Smooth muscle cell (in vitro differentiated cells): ENCODE measurements at regions not wholly inside any gene's neighbourhood (a gene's known extent, or its start where the extent isn't known, plus 50 kb on each side); places are given as distances from the start of the nearest gene placed in this dataset.

ENCODE experiments used
- DNase-seq: peaks from one replicate; lab custom pipeline; 2025; ENCODE audit not compliant: unreplicated experiment; lab: John Stamatoyannopoulos, UW
- H2AFZ ChIP-seq: fragments of 200-600 bp; sonication (generic); 2 replicates; pipeline ENCODE4 v1.6.0; 2016; ENCODE audit warnings: antibody characterized with exemption, low read depth, mild to moderate bottlenecking
- H3F3A ChIP-seq: fragments of 200-600 bp; sonication (generic); 2 replicates; pipeline ENCODE4 v1.6.0; 2017; ENCODE audit warnings: antibody characterized with exemption, low read depth
- H3K27ac ChIP-seq: fragments of 200-600 bp; sonication (generic); 2 replicates; pipeline ENCODE4 v1.5.1; 2016; ENCODE audit warnings: low read depth, mild to moderate bottlenecking
- H3K27me3 ChIP-seq: fragments of 200-600 bp; sonication (generic); 2 replicates; pipeline ENCODE4 v1.6.1; 2016; ENCODE audit warnings: low read depth, mild to moderate bottlenecking
- H3K36me3 ChIP-seq: fragments of 200-600 bp; sonication (generic); 2 replicates; pipeline ENCODE4 v1.5.1; 2016; ENCODE audit warnings: low read depth
- H3K4me1 ChIP-seq: fragments of 200-600 bp; sonication (generic); 2 replicates; pipeline ENCODE4 v1.5.1; 2016; ENCODE audit warnings: low read depth
- H3K4me2 ChIP-seq: fragments of 200-600 bp; sonication (generic); 2 replicates; pipeline ENCODE4 v1.6.0; 2016; ENCODE audit warnings: mild to moderate bottlenecking
- H3K4me3 ChIP-seq: fragments of 200-600 bp; sonication (generic); 2 replicates; pipeline ENCODE4 v1.5.1; 2016; ENCODE audit warnings: mild to moderate bottlenecking
- H3K79me2 ChIP-seq: fragments of 200-600 bp; sonication (generic); 2 replicates; pipeline ENCODE4 v1.6.0; 2016; ENCODE audit warnings: low read depth, mild to moderate bottlenecking
- H3K9ac ChIP-seq: fragments of 200-600 bp; sonication (generic); 2 replicates; pipeline ENCODE4 v1.6.0; 2016; ENCODE audit warnings: low read depth
- H3K9me3 ChIP-seq: fragments of 200-600 bp; sonication (generic); replicated peaks from 2 replicates; pipeline ENCODE4 v1.5.1; 2016; ENCODE audit warnings: low read depth
- H4K20me1 ChIP-seq: fragments of 200-600 bp; sonication (generic); 2 replicates; pipeline ENCODE4 v1.6.0; 2016; ENCODE audit warnings: low read depth
- CTCF ChIP-seq: fragments of 200-600 bp; sonication (generic); IDR thresholded peaks from 2 replicates; pipeline ENCODE4 v1.5.1; 2017; ENCODE audit warnings: borderline replicate concordance, mild to moderate bottlenecking, antibody characterized with exemption; ENCODE audit not compliant: insufficient read depth, poor library complexity, severe bottlenecking
- WGBS: methylation state at CpG from one replicate; pipeline ENCODE4 v1.1.7; 2016; ENCODE audit warnings: low lambda C conversion rate; 5-methylcytosine and 5-hydroxymethylcytosine counted together

GRCh38 chr10:44760513-44760912 lies 150.6 kb upstream of the TMEM72 start:
- Histone ChIP-seq H3F3A (no peaks in the 10 kb centered on the region), H3K4me2 (no peak overlapping the region), H3K27me3 (no peaks in the 10 kb centered on the region), H3K9me3 (no peaks in the 10 kb centered on the region), H3K4me1 (no peaks in the 10 kb centered on the region), H3K4me3 (no peak overlapping the region), H4K20me1 (no peaks in the 10 kb centered on the region), H3K27ac (no peak overlapping the region), H3K79me2 (no peaks in the 10 kb centered on the region), H3K9ac (no peak overlapping the region), H3K36me3 (no peaks in the 10 kb centered on the region), H2AFZ (no peak overlapping the region)
- DNase-seq: no peak
- WGBS: 81% methylated on average over 1 of the region's 1 CpG
- no peak for TF ChIP-seq CTCF

DNA sequence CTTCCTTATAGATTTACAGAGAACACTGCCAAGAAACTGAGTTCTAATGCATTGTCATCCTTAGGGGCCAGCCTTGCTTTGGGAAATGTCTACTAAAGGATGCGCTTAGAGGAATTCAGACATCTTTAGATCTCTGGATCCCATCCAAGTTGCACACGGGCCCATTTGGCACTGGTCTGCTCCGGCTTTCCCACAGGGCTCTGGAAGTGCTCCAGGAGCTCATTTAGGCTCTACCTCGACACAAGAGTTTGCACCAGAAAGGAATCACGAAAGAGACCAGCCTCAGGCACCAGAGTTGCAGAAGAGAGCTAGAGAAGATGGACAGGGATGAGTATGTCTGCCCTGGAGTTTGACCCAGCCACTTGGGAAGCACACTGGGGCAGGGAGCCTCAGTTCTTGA lies 150.1 kb upstream of the TMEM72 start:
- DNase-seq: no peak
- WGBS: 79% methylated on average over 5 of the region's 5 CpGs
- TF ChIP-seq CTCF: no peak

GRCh38 chr10:44763331-44763730 lies 147.8 kb upstream of the TMEM72 start:
- Histone ChIP-seq H3K36me3 (no peaks in the 10 kb centered on the region), H3K4me3 (no peak overlapping the region), H3K4me2 (no peak overlapping the region), H3K27me3 (no peaks in the 10 kb centered on the region), H3K9me3 (no peaks in the 10 kb centered on the region), H2AFZ (no peak overlapping the region), H4K20me1 (no peaks in the 10 kb centered on the region), H3F3A (no peaks in the 10 kb centered on the region), H3K79me2 (no peaks in the 10 kb centered on the region), H3K4me1 (no peaks in the 10 kb centered on the region), H3K9ac (no peak overlapping the region), H3K27ac (no peak overlapping the region)
- no peak for TF ChIP-seq CTCF
- WGBS: 60% methylated on average over 3 of the region's 3 CpGs
- no peak for DNase-seq

More for the DNA sequence above, 150.1 kb upstream of the TMEM72 start:
- H3K4me3 ChIP-seq: no peak overlapping the region
- H3K9me3 ChIP-seq: no peaks in the 10 kb centered on the region
- no peaks in the 10 kb centered on the region for H3K36me3 ChIP-seq
- H3K4me1 ChIP-seq: no peaks in the 10 kb centered on the region
- H4K20me1 ChIP-seq: no peaks in the 10 kb centered on the region
- no peaks in the 10 kb centered on the region for H3K79me2 ChIP-seq
- H3K27me3 ChIP-seq: no peaks in the 10 kb centered on the region
- H3K4me2 ChIP-seq: no peak overlapping the region
- no peak overlapping the region for H3K27ac ChIP-seq
- no peak overlapping the region for H2AFZ ChIP-seq
- no peaks in the 10 kb centered on the region for H3F3A ChIP-seq
- no peak overlapping the region for H3K9ac ChIP-seq

- H3K9me3 ChIP-seq: no peaks in the 10 kb centered on the region
- H3K27me3 ChIP-seq: no peaks in the 10 kb centered on the region
- H3F3A ChIP-seq: no peaks in the 10 kb centered on the region
- no peak overlapping the region for H3K9ac ChIP-seq
- no peaks in the 10 kb centered on the region for H4K20me1 ChIP-seq
- no peak for DNase-seq
- H3K4me3 ChIP-seq: no peak overlapping the region
- no peaks in the 10 kb centered on the region for H3K36me3 ChIP-seq
- H2AFZ ChIP-seq: no peak overlapping the region
- no peak overlapping the region for H3K27ac ChIP-seq
- 44% methylated on average over 1 of the region's 1 CpG for WGBS
- peaks cover 4% of the 10 kb centered on the region for H3K4me1 ChIP-seq
- no peak for TF ChIP-seq CTCF
- H3K4me2 ChIP-seq: no peak overlapping the region
- H3K79me2 ChIP-seq: no peaks in the 10 kb centered on the region
Observed at GRCh38 chr10:44765299-44765698, 145.8 kb upstream of the TMEM72 start.
